Mesothelial cell of epicardium (in vitro differentiated cells): ENCODE measurements at regions not wholly inside any gene's neighbourhood (a gene's known extent, or its start where the extent isn't known, plus 50 kb on each side); places are given as distances from the start of the nearest gene placed in this dataset.

Experiments
- DNase-seq, 2 experiments: peaks; one replicate each; pipeline ENCODE4 v3.0.0; 2021; ENCODE audit warnings: low spot score in 2 of 2; ENCODE audit not compliant: unreplicated experiment in 2 of 2
- H3K27ac Mint-ChIP-seq: 2 replicates; pipeline ENCODE4 v1.8.0; 2021; ENCODE audit warnings: mixed read lengths
- H3K27me3 Mint-ChIP-seq: 2 replicates; pipeline ENCODE4 v1.8.0; 2021; ENCODE audit warnings: low read depth, mixed read lengths
- H3K36me3 Mint-ChIP-seq: 2 replicates; pipeline ENCODE4 v1.8.0; 2021; ENCODE audit warnings: mixed read lengths
- H3K4me1 Mint-ChIP-seq: 2 replicates; pipeline ENCODE4 v1.8.0; 2021; ENCODE audit warnings: mixed read lengths
- H3K4me3 Mint-ChIP-seq: 2 replicates; pipeline ENCODE4 v1.8.0; 2021; ENCODE audit warnings: mild to moderate bottlenecking, moderate library complexity, mixed read lengths
- H3K9me3 Mint-ChIP-seq: 2 replicates; pipeline ENCODE4 v1.8.0; 2021; ENCODE audit warnings: mixed read lengths
- TF ChIP-seq, protein P1 (sequence below): fragments of 200-600 bp; sonication (generic); IDR thresholded peaks from one replicate; pipeline ENCODE4 v1.5.0; 2021; ENCODE audit warnings: antibody characterized with exemption; ENCODE audit not compliant: unreplicated experiment

DNA sequence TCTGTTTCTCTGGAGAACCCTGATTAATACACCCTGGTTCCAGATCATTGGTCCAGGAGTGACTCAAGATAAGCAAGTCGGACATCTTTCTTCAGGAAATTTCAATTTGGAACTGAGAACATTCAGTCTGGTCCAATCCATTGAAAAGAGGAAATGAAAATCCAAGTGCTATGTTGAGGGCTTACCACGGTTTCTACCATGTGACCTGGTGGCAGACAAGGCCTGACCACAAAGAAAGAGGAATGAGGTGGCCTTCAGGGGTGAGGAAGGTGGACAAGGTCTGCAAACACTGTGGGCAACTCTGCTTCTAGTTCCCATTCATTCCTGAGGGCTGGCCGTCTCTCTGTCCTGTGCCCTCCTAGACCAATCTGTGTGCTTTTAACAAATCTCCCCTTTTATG is 149.2 kb upstream of the GHITM start:
- no peak overlapping the region for H3K4me3 Mint-ChIP-seq

GRCh38 chr10:83991986-83992753 is 147.1 kb upstream of the GHITM start:
- Mint-ChIP-seq H3K4me3 (no peak overlapping the region), H3K9me3 (no peaks in the 10 kb centered on the region), H3K4me1 (no peaks in the 10 kb centered on the region), H3K27ac (no peak overlapping the region), H3K27me3 (peaks cover 4% of the 10 kb centered on the region), H3K36me3 (no peaks in the 10 kb centered on the region)
- TF ChIP-seq, protein P1, sequence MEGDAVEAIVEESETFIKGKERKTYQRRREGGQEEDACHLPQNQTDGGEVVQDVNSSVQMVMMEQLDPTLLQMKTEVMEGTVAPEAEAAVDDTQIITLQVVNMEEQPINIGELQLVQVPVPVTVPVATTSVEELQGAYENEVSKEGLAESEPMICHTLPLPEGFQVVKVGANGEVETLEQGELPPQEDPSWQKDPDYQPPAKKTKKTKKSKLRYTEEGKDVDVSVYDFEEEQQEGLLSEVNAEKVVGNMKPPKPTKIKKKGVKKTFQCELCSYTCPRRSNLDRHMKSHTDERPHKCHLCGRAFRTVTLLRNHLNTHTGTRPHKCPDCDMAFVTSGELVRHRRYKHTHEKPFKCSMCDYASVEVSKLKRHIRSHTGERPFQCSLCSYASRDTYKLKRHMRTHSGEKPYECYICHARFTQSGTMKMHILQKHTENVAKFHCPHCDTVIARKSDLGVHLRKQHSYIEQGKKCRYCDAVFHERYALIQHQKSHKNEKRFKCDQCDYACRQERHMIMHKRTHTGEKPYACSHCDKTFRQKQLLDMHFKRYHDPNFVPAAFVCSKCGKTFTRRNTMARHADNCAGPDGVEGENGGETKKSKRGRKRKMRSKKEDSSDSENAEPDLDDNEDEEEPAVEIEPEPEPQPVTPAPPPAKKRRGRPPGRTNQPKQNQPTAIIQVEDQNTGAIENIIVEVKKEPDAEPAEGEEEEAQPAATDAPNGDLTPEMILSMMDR, result no peak
- DNase-seq, result no peak

More for the DNA sequence above, 149.2 kb upstream of the GHITM start:
- H3K27me3 Mint-ChIP-seq, result peaks cover 2% of the 10 kb centered on the region
- no peak overlapping the region for H3K27ac Mint-ChIP-seq
- no peak for DNase-seq
- no peaks in the 10 kb centered on the region for H3K36me3 Mint-ChIP-seq
- peaks cover 4% of the 10 kb centered on the region for H3K9me3 Mint-ChIP-seq
- H3K4me1 Mint-ChIP-seq, result no peaks in the 10 kb centered on the region
- TF ChIP-seq, protein P1, result no peak

GRCh38 chr10:83994325-83994724 is 145.0 kb upstream of the GHITM start:
- H3K27ac Mint-ChIP-seq, result no peak overlapping the region
- H3K27me3 Mint-ChIP-seq, result peaks cover 17% of the 10 kb centered on the region
- no peaks in the 10 kb centered on the region for H3K36me3 Mint-ChIP-seq
- DNase-seq, result no peak
- H3K4me3 Mint-ChIP-seq, result no peak overlapping the region
- H3K4me1 Mint-ChIP-seq, result no peaks in the 10 kb centered on the region
- no peaks in the 10 kb centered on the region for H3K9me3 Mint-ChIP-seq
- TF ChIP-seq, protein P1, result no peak

GRCh38 chr10:83995738-83996331 is 143.5 kb upstream of the GHITM start:
- Mint-ChIP-seq H3K36me3 (no peaks in the 10 kb centered on the region), H3K4me3 (no peak overlapping the region), H3K27me3 (peaks cover 27% of the 10 kb centered on the region), H3K9me3 (no peaks in the 10 kb centered on the region), H3K27ac (no peak overlapping the region), H3K4me1 (no peaks in the 10 kb centered on the region)
- DNase-seq, result no peak
- TF ChIP-seq, protein P1, result no peak

DNA sequence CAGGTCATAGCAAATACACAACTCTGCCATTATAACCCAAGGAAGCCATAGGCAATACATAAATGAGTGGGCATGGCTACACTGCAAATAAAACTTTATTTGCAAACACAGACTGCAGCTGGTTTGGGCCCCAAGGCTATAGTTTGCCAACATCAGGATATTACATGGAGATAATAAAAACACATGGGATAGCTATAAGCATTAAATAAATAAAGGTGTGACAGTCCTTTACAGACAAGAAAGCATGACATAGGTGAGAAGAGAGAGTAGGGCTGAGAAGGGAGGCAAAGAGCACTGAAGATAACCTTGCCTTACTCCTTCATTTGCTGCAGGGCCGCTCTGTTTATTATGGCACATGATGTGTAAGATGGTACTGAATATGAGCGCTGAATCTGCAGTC is 135.1 kb upstream of the GHITM start:
- no peak for DNase-seq
- Mint-ChIP-seq H3K4me3 (no peak overlapping the region), H3K36me3 (no peaks in the 10 kb centered on the region), H3K27ac (no peak overlapping the region), H3K9me3 (no peaks in the 10 kb centered on the region), H3K27me3 (peaks cover 20% of the 10 kb centered on the region), H3K4me1 (peaks cover 13% of the 10 kb centered on the region)
- TF ChIP-seq, protein P1, result no peak
